Activated T-cell treated with anti-CD3 and anti-CD28 coated beads, Interleukin-2, amount 50 U/mL, for 4 hours (primary cell): ENCODE measurements at regions not wholly inside any gene's neighbourhood (a gene's known extent, or its start where the extent isn't known, plus 50 kb on each side); places are given as distances from the start of the nearest gene placed in this dataset.
"Not testable (repeated sequence)": the region's sequence is repeated elsewhere in the genome, so short reads cannot be mapped to it uniquely, and the experiment has no call there.

Experiments
- ATAC-seq, 2 donors: fragments of 200-7000 bp; cut with Tn5 transposase; one replicate each; pipeline ENCODE4 v1.10.0; 2021
- DNase-seq: peaks from one replicate; pipeline ENCODE4 v3.0.0-alpha.2; 2020
- H3K27me3 Mint-ChIP-seq: one replicate; pipeline ENCODE4 v1.8.0; 2021; ENCODE audit warnings: low read depth, mixed read lengths
- H3K36me3 Mint-ChIP-seq: one replicate; pipeline ENCODE4 v1.8.0; 2022; ENCODE audit warnings: mixed read lengths; ENCODE audit not compliant: insufficient read depth
- H3K4me1 Mint-ChIP-seq: one replicate; pipeline ENCODE4 v1.8.0; 2021; ENCODE audit warnings: low read depth, mixed read lengths
- H3K4me3 Mint-ChIP-seq: one replicate; pipeline ENCODE4 v1.8.0; 2021; ENCODE audit warnings: mild to moderate bottlenecking, moderate library complexity, mixed read lengths
- H3K9me3 Mint-ChIP-seq: one replicate; pipeline ENCODE4 v1.8.0; 2021; ENCODE audit warnings: mixed read lengths

DNA sequence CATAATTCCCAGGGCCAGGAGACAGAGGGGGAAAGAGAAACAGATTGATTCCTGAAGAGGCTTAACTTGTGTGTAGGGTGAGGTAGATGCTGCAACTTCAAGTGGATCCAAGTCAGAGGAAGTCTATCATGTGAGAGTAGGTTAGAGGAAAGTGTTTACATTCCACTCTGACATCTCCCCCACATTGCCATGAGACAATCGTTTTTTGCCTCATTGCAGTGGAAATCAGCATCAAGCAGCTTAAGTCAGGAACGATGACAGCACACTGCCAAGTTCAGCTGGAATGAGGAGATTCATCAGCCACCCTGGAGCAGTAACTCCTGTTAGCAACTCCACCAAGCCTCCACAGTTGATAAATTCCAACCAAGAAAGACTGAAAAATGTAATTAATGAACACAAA lies 689.7 kb upstream of the MEF2C start:
- Mint-ChIP-seq H3K9me3 (no peaks in the 10 kb centered on the region), H3K4me1 (no peaks in the 10 kb centered on the region), H3K36me3 (no peaks in the 10 kb centered on the region), H3K27me3 (no peaks in the 10 kb centered on the region), H3K4me3 (no peak overlapping the region)
- DNase-seq (no peak), ATAC-seq (no peak)

DNA sequence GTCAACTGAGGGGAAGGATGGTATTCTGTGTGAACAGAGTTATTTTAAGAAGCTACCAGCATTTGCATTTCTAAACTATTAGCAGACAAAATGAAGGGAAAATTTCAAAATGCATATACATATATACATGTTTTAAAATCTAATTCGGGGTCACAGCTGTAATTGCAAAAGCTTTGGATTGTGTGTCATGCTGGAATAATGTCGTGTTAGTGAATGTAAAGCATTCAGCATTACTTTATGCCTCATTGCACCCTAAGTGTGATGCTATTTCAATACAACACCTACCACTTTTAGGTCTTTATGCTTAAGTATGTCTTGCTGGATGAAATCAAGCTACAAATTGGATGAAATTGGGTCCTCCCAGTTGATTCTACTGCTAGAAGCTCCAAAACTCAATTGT lies 687.6 kb upstream of the MEF2C start:
- no peaks in the 10 kb centered on the region for H3K9me3 Mint-ChIP-seq
- H3K36me3 Mint-ChIP-seq: no peaks in the 10 kb centered on the region
- no peaks in the 10 kb centered on the region for H3K27me3 Mint-ChIP-seq
- ATAC-seq (no peak), DNase-seq (no peak)
- H3K4me1 Mint-ChIP-seq: no peaks in the 10 kb centered on the region
- no peak overlapping the region for H3K4me3 Mint-ChIP-seq

DNA sequence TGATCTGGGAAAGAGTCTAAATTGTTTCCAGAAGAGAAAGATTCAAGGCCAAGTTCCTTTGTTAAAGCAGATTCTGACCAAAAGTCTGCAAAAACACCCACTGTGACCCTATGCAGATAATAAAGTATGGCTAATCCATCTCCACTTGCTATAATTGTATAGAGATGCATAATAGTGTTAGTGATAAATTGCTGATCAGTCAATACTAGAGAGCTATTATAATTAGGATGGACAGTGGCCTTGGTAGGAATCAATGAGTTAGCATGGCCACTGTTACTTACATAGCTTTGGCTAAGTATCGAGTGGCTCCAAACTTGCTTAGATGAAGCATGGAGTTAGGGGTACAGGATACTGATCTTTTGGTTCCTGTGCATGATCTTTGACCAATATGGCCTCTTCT lies 683.4 kb upstream of the MEF2C start:
- no peak for ATAC-seq
- Mint-ChIP-seq H3K4me3 (no peak overlapping the region), H3K9me3 (no peaks in the 10 kb centered on the region), H3K27me3 (no peaks in the 10 kb centered on the region), H3K4me1 (no peaks in the 10 kb centered on the region), H3K36me3 (no peaks in the 10 kb centered on the region)
- DNase-seq: no peak

DNA sequence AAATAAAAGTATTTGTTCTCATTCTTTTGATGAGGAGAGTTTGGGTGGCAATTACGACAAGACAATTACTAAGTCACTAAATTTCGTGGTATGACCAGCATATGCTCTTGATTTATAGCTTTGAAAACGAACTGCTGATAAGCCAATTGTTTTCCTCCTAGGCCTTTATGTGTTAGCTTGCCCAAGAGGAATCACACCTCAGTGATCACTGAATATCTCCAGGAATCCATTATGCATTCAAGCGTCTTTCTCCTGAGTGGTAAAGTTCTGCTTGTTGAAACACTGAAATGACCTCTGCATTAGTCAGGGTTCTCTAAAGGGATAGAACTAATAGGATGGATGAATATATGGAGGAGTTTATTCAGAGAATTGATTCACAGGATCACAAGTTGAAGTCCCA lies 677.7 kb upstream of the MEF2C start:
- H3K9me3 Mint-ChIP-seq: peaks cover 4% of the 10 kb centered on the region
- no peaks in the 10 kb centered on the region for H3K4me1 Mint-ChIP-seq
- ATAC-seq: no peak
- H3K36me3 Mint-ChIP-seq: no peaks in the 10 kb centered on the region
- DNase-seq: no peak
- H3K27me3 Mint-ChIP-seq: no peaks in the 10 kb centered on the region
- no peak overlapping the region for H3K4me3 Mint-ChIP-seq

DNA sequence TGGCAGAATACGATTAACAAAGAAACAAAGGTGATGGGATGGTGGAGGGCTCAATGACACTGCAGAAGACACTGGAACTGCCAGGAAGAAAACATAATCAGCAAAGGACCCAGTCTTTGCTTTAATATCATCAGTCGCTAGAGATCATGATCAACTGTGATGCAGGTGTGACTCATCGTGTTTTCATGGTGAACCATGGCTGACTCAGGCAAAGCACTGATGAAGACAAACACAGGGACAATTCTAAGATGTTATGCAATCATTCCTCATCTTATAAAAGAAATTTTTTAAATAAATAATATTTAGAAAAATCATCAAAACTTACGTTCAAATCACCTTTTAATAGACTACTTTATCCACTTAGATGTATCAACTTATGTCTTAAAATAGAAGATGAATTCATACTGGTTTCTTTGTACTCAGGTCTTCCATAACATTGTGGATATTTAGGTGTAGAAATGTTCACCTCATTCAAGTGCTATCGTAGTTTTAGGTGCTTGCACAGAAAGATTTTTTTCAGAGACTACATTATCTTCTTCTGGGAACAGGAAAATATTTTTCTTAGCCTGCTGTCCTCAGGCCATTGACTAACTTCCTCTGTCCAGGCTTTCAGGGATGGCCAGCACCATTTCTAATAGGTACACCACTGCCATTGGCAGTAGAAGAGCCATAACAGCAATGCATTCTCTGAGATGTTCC lies 673.4 kb upstream of the MEF2C start:
- Mint-ChIP-seq H3K36me3 (no peaks in the 10 kb centered on the region), H3K4me3 (no peak overlapping the region), H3K27me3 (no peaks in the 10 kb centered on the region), H3K4me1 (no peaks in the 10 kb centered on the region), H3K9me3 (peaks cover 4% of the 10 kb centered on the region)
- no peak for ATAC-seq
- no peak for DNase-seq

DNA sequence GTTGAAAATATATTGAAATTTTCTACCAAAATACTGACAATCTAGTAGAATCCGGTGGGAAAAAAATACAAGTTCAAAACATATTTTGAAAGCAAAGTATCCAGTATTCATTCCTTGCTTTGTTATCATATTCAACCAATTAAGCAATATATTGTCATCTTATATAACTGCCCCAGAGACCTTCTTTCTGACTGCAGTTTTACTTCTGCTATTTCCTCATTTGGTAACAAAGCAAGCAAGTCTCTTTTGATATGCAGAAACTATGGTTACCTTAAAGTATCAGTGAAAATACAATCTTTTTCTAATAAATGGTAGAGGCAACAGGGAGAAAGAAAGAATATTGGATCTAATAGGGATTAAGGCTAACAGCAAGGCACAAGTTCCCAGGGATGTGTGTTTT lies 663.7 kb upstream of the MEF2C start:
- no peaks in the 10 kb centered on the region for H3K9me3 Mint-ChIP-seq
- ATAC-seq: no peak
- no peaks in the 10 kb centered on the region for H3K4me1 Mint-ChIP-seq
- no peaks in the 10 kb centered on the region for H3K36me3 Mint-ChIP-seq
- DNase-seq: no peak
- no peaks in the 10 kb centered on the region for H3K27me3 Mint-ChIP-seq
- no peak overlapping the region for H3K4me3 Mint-ChIP-seq

DNA sequence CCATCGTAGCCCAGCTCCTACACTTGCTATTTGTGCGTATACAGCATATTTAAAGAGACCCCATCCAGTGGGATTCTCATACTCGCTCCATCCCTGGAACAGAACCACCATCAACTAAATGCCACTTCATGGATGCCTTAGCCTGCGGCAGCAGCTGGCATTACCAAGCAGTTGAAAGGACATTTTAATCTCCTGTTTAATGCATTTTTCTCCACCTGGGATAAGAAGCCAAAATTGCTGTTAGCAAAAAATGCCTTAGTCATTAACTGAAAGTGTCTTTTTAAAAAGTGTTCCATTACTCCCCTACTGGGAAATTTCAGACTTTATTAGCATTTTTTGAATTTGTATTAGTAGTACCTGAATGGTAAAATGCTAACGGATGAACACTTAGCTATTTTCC lies 662.6 kb upstream of the MEF2C start:
- no peaks in the 10 kb centered on the region for H3K27me3 Mint-ChIP-seq
- DNase-seq: no peak

DNA sequence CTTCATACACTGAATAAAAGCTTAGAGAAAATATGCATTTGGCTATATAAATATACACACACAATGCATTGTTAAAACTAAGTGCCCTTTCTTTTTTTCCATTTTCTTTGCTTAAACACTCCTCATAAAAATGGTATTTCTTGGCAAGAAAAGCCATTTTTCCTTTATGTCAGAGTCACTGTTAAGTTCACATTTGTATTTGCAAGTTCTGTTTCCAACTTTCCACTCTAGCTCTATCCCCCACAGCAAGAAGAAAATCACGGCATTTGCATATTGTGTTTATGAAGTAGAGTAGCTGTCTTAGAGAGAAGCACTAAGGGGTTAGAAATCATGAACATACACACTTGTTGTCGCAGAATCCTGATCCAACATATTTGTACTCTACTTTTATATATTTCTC lies 662.1 kb upstream of the MEF2C start:
- no peak overlapping the region for H3K4me3 Mint-ChIP-seq
- H3K9me3 Mint-ChIP-seq: no peaks in the 10 kb centered on the region
- H3K36me3 Mint-ChIP-seq: no peaks in the 10 kb centered on the region
- ATAC-seq (no peak), DNase-seq (no peak)
- H3K4me1 Mint-ChIP-seq: no peaks in the 10 kb centered on the region
- H3K27me3 Mint-ChIP-seq: no peaks in the 10 kb centered on the region

More for the DNA sequence above, 662.6 kb upstream of the MEF2C start:
- Mint-ChIP-seq H3K36me3 (no peaks in the 10 kb centered on the region), H3K4me3 (no peak overlapping the region), H3K4me1 (no peaks in the 10 kb centered on the region), H3K9me3 (no peaks in the 10 kb centered on the region)
- ATAC-seq: no peak

DNA sequence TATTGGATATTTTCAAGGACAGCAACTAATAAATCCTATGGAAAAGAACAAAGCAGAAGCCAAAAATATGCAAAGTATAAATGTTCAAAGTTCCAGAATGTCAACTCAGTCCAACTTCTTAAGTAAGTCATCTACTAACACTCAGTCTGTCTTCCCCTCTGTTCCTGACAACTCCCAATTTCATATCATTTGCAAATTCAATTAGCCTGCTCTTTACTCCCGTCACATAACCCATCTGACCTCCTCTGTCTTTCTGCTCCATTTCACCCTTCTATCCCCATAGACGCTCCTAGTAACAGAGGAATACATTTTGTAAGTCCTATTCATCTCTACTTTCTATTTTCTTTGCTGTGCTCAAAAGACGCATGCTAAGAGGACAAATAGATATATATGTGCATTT lies 659.8 kb upstream of the MEF2C start:
- no peaks in the 10 kb centered on the region for H3K27me3 Mint-ChIP-seq
- no peak for ATAC-seq

DNA sequence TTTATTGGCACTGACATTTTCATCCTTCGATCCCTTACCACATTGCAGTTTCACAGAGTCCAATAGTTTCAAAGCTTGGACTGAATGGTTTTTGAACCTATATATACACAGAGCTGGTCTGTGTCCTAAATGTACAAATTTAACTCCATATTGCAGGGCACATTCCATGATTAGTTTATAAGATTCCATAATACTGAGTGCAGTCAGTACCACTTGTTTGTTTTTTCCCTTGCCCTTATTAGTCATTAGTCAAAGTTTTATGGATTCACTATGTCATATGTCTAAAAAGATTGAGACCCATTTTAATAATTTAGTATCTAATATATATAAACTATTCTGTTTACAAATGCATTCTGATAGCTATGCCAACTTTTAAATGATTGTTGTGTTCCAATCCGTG lies 654.8 kb upstream of the MEF2C start:
- no peaks in the 10 kb centered on the region for H3K36me3 Mint-ChIP-seq
- H3K4me3 Mint-ChIP-seq: no peak overlapping the region
- no peaks in the 10 kb centered on the region for H3K4me1 Mint-ChIP-seq
- DNase-seq (no peak), ATAC-seq (no peak)
- no peaks in the 10 kb centered on the region for H3K27me3 Mint-ChIP-seq
- no peaks in the 10 kb centered on the region for H3K9me3 Mint-ChIP-seq

More for the DNA sequence above, 659.8 kb upstream of the MEF2C start:
- H3K36me3 Mint-ChIP-seq: no peaks in the 10 kb centered on the region
- no peak for DNase-seq
- H3K4me1 Mint-ChIP-seq: no peaks in the 10 kb centered on the region
- H3K4me3 Mint-ChIP-seq: no peak overlapping the region
- no peaks in the 10 kb centered on the region for H3K9me3 Mint-ChIP-seq

DNA sequence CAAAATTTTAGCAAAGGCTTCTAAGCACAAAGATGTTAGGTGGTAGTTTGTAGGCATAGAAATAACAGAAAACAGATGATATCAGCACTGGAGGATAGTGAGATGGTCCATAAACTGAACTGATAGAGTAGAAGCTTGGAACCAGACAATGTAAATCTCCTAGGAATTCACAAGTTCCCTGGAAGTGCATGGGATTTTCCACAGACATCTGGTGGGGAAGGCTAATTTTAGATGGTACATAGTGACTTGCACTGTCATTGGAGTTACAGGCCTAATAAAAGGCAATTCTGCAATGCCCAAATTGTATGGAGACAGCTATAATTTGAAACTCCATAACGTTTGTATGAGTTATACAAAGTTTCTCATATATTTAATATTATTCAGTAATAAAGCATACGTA lies 653.0 kb upstream of the MEF2C start:
- Mint-ChIP-seq H3K36me3 (no peaks in the 10 kb centered on the region), H3K27me3 (no peaks in the 10 kb centered on the region), H3K9me3 (no peaks in the 10 kb centered on the region), H3K4me1 (no peaks in the 10 kb centered on the region), H3K4me3 (no peak overlapping the region)
- no peak for ATAC-seq
- no peak for DNase-seq

DNA sequence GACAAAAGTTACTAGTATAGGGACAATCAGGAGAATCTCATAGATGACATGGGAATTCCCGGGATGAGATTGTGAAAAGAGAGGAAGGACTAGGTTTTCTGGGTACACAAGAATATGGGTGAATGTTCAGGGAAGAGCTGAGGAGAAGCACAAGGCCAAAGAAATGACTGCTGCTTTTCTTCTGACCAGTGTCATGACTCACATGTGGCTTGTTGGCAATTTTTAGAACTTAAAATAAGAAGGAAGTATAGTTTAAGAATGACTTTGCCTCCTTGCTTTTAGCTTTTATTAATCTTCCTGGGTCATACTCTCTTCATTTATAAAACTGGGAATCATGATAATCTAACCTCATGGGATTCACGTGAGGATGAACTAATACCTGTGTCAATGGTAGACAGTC lies 652.4 kb upstream of the MEF2C start:
- no peaks in the 10 kb centered on the region for H3K27me3 Mint-ChIP-seq
- H3K4me3 Mint-ChIP-seq: no peak overlapping the region
- no peaks in the 10 kb centered on the region for H3K4me1 Mint-ChIP-seq

DNA sequence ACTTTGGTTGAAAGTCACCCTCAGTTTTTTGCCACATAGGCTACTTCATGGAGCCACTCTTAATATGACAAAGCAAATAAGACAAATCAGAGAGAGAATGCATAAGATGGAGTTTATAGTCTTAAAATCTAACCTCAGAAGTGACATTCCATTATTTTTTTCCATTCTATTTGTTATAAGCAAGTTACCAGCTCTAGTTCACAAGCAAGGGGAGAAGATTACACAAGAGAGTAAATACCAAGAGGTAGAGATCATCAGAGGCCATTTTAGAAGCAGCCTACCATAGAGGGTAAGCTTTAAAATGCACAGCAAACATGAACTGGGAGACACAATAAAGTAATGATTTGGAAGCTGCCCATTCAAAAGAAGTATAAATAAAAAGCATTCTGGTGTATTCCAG lies 651.3 kb upstream of the MEF2C start:
- Mint-ChIP-seq H3K36me3 (no peaks in the 10 kb centered on the region), H3K27me3 (no peaks in the 10 kb centered on the region), H3K4me1 (no peaks in the 10 kb centered on the region), H3K9me3 (no peaks in the 10 kb centered on the region), H3K4me3 (no peak overlapping the region)
- DNase-seq: no peak
- no peak for ATAC-seq

More for the DNA sequence above, 652.4 kb upstream of the MEF2C start:
- H3K36me3 Mint-ChIP-seq: no peaks in the 10 kb centered on the region
- no peaks in the 10 kb centered on the region for H3K9me3 Mint-ChIP-seq
- DNase-seq (no peak), ATAC-seq (no peak)

DNA sequence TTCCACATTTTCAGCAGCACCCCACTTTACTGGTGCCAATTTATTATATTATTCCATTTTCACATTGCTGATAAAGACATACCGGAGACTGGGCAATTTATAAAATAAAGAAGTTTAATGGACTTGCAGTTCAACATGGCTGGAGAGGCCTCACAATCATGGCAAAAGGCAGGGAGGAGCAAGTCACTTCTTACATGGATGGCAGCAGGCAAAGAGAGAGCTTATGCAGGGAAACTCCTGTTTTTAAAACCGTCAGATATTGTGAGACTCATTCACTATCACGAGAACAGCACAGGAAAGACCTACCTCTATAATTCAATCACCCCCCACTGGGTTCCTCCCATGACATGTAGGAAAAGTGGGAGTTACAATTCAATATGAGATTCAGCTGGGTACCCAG lies 641.8 kb upstream of the MEF2C start:
- H3K9me3 Mint-ChIP-seq: peaks cover 5% of the 10 kb centered on the region
- ATAC-seq: no peak

DNA sequence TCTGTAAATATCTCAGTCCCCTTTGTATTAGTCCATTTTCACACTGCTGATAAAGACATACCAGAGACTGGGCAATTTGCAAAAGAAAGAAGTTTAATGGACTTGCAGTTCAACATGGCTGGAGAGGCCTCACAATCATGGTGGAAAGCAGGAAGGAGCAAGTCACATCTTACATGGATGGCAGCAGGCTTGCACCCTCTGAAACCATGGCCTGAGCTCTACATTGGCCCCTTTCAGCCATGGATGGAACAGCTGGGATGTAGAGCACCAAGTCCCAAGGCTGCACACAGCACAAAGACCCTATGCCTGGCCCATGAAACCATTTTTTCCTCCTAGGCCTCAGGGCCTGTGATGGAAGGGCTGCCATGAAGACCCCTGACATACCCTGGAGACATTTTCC lies 640.9 kb upstream of the MEF2C start:
- not testable (repeated sequence) for H3K4me1 Mint-ChIP-seq

More for the DNA sequence above, 641.8 kb upstream of the MEF2C start:
- H3K36me3 Mint-ChIP-seq: no peaks in the 10 kb centered on the region
- no peak for DNase-seq
- no peak overlapping the region for H3K4me3 Mint-ChIP-seq
- no peaks in the 10 kb centered on the region for H3K27me3 Mint-ChIP-seq
- no peaks in the 10 kb centered on the region for H3K4me1 Mint-ChIP-seq

DNA sequence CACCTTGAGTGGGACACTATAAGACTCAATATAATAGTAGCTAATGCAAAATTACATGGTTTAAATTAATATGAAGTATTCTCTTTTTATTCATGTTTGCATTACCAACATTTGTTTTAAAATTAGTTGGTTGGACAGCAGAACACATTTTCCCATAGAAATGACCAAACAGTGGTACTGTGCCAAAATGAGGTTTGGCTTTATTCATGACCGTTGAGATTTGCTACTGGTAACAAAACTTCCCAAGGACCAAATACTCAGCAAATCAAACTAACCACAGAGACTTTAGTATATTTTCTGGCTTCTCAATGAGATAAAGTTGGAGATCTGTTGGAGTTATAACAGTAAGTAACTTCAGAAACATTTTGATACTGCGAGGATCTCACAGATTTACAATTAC lies 637.8 kb upstream of the MEF2C start:
- no peaks in the 10 kb centered on the region for H3K27me3 Mint-ChIP-seq
- H3K4me3 Mint-ChIP-seq: no peak overlapping the region
- no peak for DNase-seq
- no peaks in the 10 kb centered on the region for H3K36me3 Mint-ChIP-seq
- no peak for ATAC-seq
- H3K9me3 Mint-ChIP-seq: no peaks in the 10 kb centered on the region
- no peaks in the 10 kb centered on the region for H3K4me1 Mint-ChIP-seq

More for the DNA sequence above, 640.9 kb upstream of the MEF2C start:
- not testable (repeated sequence) for H3K4me3 Mint-ChIP-seq, ATAC-seq, H3K9me3 Mint-ChIP-seq, H3K36me3 Mint-ChIP-seq, H3K27me3 Mint-ChIP-seq, DNase-seq
